ENCODE measurements at regions not wholly inside any gene's neighbourhood (a gene's known extent, or its start where the extent isn't known, plus 50 kb on each side); places are given as distances from the start of the nearest gene placed in this dataset.
"Not testable (repeated sequence)": the region's sequence is repeated elsewhere in the genome, so short reads cannot be mapped to it uniquely, and the experiment has no call there.

DNA sequence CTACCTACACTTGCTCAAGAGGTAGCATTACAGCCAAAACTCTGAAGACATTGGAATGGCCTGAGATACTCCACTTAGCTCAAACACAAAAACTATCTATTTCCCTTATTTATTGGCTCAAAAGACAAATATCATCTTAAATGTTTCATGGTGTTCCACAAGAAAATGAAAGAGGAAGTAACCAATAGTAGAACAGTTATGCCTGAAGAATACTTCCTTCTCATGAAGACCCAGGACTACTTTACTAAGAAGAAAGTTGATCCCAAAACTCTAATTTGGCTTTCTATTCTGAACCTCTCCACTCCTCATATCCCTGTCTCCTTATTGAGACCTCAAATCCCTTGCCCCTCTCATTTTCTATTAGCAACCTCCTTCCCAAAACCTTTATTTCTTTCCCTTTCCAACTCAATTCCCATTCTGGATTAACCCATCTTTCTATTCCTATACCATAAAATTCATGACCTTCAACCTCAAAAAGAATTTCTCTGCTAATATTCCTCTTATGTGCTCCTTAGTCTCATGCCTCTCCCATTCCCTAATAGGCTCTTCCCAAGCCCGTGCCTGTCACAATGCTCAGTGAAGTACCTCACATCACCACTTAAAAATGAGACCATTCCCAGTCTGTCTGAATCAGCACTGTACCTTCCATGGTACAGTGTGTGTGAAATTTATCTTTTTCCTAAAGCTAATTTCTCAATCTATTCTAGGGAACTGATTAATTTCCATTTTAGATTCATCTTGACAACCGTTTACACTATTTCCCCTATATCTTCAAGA lies 302.2 kb downstream of the ZNF37A start:
- H3K4me1 Mint-ChIP-seq (ENCODE audit: low read depth); H3K9me3 Mint-ChIP-seq; DNase-seq (ENCODE audit: low spot score); H3K36me3 Mint-ChIP-seq (ENCODE audit: low read depth); H3K4me3 Mint-ChIP-seq; H3K27me3 Mint-ChIP-seq (ENCODE audit: low read depth); H3K27ac Mint-ChIP-seq: not testable (repeated sequence)

DNA sequence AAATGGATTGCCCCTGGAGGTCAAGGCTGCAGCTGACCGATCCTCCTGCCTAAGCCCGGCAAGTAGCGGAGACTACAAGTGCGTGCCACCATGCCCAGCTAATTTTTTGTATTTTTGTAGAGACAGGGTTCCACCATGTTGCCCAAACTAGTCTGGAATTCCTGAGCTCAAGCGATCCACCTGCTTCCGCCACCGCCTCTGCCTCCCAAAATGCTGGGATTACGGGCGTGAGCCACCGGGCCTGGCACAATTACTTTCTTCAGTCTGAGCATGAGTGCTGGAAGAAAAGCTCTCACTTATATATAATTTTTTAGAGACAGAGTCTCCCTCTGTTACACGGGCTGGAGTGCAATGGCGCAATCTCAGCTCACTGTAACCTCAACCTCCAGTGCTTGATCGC lies 307.4 kb downstream of the ZNF37A start:
- Mint-ChIP-seq H3K4me3 (peak overlapping the region; percentile 92), H3K27ac (peak overlapping the region; percentile 98)
- H3K36me3 Mint-ChIP-seq (ENCODE audit: low read depth), result not testable (repeated sequence)

DNA sequence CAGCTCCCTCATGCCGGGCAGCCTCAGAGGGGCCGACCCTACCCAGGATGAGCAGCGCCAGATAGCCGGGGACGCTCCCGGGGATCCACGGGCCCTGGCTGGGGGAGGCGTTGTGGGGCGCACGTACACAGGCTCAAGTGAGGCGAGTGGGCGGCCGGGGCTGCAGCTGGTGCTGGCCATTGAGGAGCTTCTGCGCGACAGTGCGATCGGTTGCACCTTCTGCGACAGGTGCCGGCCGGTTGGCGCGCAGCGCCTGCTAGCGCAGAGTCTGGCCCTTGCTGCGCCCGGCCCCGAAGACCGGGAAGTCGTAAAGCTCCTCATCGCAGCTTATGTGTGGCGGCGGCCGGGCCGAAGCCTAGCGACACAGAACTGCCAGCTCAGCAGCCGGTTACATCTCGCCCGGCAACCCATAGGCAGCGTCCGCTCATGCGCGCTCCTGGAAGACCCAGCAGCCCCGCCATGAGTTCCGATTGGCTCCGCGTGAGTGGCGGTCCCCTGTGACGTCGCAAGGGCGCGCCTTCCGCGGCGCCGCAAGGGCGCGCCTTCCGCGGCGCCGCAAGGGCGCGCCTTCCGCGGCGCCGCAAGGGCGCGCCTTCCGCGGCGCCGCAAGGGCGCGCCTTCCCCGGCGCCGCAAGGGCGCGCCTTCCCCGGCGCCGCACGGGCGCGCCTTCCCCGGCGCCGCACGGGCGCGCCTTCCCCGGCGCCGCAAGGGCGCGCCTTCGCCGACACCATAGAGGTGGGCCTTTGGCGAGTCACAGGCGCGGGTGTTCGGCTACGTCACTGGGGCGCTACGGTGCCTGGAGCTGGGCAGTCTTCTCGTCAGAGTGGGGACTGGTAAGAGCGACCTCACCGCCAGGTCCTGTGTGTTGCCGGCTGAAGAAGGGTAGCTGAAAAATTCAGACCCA lies 308.6 kb downstream of the ZNF37A start:
- peak overlapping the region; percentile 99 for H3K27ac Mint-ChIP-seq
- H3K27me3 Mint-ChIP-seq (ENCODE audit: low read depth); H3K4me1 Mint-ChIP-seq (ENCODE audit: low read depth); H3K9me3 Mint-ChIP-seq; H3K36me3 Mint-ChIP-seq (ENCODE audit: low read depth): not testable (repeated sequence)
- DNase-seq (ENCODE audit: low spot score), result peak; percentile 95
- H3K4me3 Mint-ChIP-seq, result peak overlapping the region; percentile 92

More for the DNA sequence above, 307.4 kb downstream of the ZNF37A start:
- not testable (repeated sequence) for DNase-seq (ENCODE audit: low spot score); H3K27me3 Mint-ChIP-seq (ENCODE audit: low read depth); H3K4me1 Mint-ChIP-seq (ENCODE audit: low read depth); H3K9me3 Mint-ChIP-seq

DNA sequence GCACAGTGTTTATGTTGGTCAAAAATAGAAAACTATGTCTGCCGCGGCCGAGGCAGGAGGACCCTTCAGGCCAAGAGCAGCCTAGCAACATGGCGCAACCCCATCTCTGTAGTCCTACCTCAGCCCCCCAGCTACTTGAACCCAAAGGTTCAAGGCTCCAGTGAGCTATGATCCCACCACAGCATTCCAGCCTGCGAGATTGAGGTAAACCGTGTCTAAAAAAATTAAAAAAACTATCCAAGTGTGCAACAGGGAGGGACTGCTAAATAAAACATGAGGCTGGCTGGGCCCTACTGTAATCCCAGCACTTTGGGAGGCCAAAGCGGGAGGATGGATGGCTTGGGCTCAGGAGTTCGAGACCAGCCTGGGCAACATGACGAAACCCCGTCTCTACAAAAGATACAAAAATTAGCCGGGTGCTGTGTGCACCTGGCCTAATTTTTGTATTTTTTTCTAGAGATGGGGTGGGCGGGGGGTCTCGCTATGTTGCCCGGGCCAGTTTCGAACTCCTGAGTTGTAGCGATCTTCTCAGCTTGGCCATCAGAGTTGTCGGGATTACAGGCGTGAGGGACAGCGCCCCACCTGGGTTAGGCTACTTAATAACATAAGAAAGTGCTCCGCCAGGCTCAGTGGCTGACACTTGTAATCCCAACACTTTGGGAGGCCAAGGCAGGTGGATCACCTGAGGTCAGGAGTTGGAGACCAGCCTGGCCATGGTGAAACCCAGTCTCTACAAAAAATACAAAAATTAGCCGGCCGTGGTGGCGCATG lies 309.4 kb downstream of the ZNF37A start:
- not testable (repeated sequence) for H3K36me3 Mint-ChIP-seq (ENCODE audit: low read depth); H3K27me3 Mint-ChIP-seq (ENCODE audit: low read depth); DNase-seq (ENCODE audit: low spot score); H3K9me3 Mint-ChIP-seq; H3K4me1 Mint-ChIP-seq (ENCODE audit: low read depth)
- Mint-ChIP-seq H3K4me3 (peak overlapping the region; percentile 91), H3K27ac (peak overlapping the region; percentile 99)

DNA sequence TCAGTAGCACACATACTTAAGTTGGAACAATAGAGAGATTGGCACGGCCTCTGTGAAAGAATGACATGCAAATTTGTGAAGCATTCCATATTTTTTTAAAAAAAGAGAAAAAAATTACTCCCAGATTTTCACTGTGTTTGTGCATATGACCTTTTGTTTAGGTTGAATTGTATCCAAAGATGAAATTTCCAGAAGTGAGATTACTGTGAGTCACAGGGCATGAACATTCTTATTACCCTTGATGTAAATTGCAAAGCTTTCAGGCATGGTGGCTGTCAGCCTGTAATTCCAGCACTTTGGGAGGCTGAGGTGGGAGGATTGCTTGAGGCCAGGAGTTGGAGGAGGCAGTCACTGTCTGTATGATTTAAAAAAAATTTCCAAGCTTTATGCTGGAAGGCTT lies 329.5 kb downstream of the ZNF37A start:
- H3K27me3 Mint-ChIP-seq (ENCODE audit: low read depth); H3K9me3 Mint-ChIP-seq; H3K4me3 Mint-ChIP-seq; H3K4me1 Mint-ChIP-seq (ENCODE audit: low read depth); DNase-seq (ENCODE audit: low spot score); H3K27ac Mint-ChIP-seq; H3K36me3 Mint-ChIP-seq (ENCODE audit: low read depth): not testable (repeated sequence)

DNA sequence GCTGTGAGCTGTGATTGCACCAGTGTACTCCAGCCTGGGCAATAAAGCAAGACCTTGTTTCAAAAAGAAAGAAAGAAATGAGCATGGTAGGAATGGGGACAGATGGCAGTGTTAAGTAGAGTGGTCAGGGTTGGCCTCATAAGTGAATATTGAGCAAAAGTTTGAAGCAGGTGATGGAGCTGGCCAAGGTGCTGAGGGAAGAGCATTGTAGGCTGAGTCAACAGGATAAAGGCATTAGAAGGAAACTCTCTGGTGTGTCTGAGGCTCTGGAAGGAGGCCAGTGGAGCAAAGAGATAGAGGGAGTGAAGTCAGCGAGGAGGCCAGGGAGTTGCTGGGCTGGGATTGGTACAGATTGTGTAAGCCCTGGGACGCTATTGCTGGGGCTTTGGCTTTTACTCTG lies 336.1 kb downstream of the ZNF37A start:
- H3K36me3 Mint-ChIP-seq (ENCODE audit: low read depth), result not testable (repeated sequence)

DNA sequence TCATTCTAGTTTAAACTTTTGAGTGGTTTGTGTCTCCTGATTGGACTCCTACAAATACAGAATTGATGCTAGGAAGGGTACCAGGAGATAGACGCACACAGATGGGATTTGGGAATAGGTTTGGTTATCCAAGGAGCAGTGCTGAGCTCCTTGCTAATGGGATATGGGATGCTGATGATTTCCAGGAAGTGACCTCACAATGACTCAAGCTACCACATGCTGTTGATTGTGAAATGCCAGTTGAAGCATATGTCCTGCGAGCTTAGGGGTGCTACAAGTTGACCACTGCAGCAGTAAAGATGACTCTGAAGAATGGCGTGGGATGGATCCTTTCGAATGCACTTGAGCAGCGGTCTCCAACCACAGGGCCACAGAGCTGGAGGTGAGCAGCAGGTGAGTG lies 343.2 kb downstream of the ZNF37A start:
- DNase-seq (ENCODE audit: low spot score); H3K27ac Mint-ChIP-seq; H3K4me1 Mint-ChIP-seq (ENCODE audit: low read depth): not testable (repeated sequence)

More for the DNA sequence above, 336.1 kb downstream of the ZNF37A start:
- H3K9me3 Mint-ChIP-seq; H3K27me3 Mint-ChIP-seq (ENCODE audit: low read depth); H3K27ac Mint-ChIP-seq; H3K4me1 Mint-ChIP-seq (ENCODE audit: low read depth); H3K4me3 Mint-ChIP-seq; DNase-seq (ENCODE audit: low spot score): not testable (repeated sequence)

DNA sequence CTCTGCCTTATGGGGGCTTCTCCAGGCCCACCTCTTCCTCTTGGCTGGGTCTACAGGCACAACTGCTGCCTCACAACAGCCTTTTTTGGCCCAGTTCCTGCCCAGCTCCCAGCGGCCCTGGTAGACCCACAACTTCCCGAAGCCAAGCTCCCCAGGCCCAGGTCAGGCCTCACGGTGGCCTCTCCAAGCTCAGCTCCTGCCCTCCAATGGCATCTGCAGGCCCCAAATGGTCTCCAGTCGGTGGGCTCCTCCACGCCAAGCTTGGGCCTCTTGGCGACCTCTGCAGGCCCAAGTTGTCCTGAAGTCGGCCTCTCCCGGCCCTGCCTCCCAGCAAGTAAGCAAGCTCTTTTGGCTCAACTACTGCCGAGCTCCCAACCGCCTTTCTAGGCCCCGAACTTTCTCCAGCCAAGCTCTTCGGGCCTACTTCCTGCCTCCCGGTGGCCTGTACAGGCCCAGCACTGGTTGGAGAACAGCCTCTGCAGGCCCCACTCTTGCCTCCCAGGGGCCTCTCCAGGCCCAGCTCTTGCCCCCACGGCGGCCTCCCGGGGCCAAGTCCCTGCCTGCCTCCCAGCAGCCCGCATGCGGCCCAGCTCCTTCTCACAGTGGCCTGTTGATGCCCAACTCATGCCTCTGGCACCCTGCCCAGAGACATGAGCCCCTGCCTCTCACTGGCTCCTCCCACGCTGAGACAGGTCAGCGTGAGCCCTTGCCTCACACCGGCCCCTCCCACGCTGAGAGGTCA lies 354.6 kb downstream of the ZNF37A start:
- not testable (repeated sequence) for H3K4me1 Mint-ChIP-seq (ENCODE audit: low read depth); H3K36me3 Mint-ChIP-seq (ENCODE audit: low read depth); H3K27me3 Mint-ChIP-seq (ENCODE audit: low read depth); H3K4me3 Mint-ChIP-seq; H3K27ac Mint-ChIP-seq; H3K9me3 Mint-ChIP-seq; DNase-seq (ENCODE audit: low spot score)

More for the DNA sequence above, 343.2 kb downstream of the ZNF37A start:
- not testable (repeated sequence) for H3K4me3 Mint-ChIP-seq; H3K9me3 Mint-ChIP-seq; H3K27me3 Mint-ChIP-seq (ENCODE audit: low read depth); H3K36me3 Mint-ChIP-seq (ENCODE audit: low read depth)

DNA sequence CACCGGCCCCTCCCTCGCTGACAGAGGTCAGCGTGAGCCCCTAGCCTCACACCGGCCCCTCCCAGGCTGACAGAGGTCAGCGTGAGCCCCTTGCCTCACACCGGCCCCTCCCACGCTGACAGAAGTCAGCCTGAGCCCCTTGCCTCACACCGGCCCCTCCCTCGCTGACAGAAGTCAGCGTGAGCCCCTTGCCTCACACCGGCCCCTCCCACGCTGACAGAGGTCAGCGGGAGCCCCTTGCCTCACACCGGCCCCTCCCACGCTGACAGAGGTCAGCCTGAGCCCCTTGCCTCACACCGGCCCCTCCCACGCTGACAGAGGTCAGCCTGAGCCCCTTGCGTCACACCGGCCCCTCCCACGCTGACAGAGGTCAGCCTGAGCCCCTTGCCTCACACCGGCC lies 355.5 kb downstream of the ZNF37A start:
- not testable (repeated sequence) for H3K9me3 Mint-ChIP-seq; H3K4me1 Mint-ChIP-seq (ENCODE audit: low read depth); H3K36me3 Mint-ChIP-seq (ENCODE audit: low read depth); DNase-seq (ENCODE audit: low spot score); H3K27ac Mint-ChIP-seq; H3K4me3 Mint-ChIP-seq; H3K27me3 Mint-ChIP-seq (ENCODE audit: low read depth)

DNA sequence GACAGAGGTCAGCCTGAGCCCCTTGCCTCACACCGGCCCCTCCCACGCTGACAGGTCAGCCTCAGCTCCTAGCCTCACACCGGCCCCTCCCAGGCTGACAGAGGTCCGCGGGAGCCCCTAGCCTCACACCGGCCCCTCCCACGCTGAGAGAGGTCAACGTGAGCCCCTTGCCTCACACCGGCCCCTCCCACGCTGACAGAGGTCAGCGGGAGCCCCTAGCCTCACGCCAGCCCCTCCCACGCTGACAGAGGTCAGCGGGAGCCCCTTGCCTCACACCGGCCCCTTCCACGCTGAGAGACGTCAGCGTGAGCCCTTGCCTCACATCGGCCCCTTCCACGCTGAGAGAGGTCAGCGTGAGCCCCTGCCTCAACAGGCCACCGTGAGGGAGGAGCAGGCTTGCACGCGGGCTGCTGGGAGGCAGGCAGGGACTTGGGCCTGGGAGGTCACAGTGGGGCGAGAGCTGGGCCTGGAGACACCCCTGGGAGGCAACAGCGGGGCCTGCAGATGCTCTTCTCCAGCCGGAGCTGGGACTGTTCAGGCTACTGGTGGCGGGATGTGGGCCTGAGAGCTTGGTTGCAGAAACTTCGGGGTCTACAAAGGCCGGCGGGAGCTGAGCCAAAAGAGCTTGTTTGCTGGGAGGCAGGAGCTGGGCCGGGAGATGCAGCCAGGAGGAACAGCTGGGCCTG lies 356.4 kb downstream of the ZNF37A start:
- H3K4me1 Mint-ChIP-seq (ENCODE audit: low read depth); H3K36me3 Mint-ChIP-seq (ENCODE audit: low read depth); H3K9me3 Mint-ChIP-seq; H3K27ac Mint-ChIP-seq; H3K27me3 Mint-ChIP-seq (ENCODE audit: low read depth); DNase-seq (ENCODE audit: low spot score); H3K4me3 Mint-ChIP-seq: not testable (repeated sequence)

DNA sequence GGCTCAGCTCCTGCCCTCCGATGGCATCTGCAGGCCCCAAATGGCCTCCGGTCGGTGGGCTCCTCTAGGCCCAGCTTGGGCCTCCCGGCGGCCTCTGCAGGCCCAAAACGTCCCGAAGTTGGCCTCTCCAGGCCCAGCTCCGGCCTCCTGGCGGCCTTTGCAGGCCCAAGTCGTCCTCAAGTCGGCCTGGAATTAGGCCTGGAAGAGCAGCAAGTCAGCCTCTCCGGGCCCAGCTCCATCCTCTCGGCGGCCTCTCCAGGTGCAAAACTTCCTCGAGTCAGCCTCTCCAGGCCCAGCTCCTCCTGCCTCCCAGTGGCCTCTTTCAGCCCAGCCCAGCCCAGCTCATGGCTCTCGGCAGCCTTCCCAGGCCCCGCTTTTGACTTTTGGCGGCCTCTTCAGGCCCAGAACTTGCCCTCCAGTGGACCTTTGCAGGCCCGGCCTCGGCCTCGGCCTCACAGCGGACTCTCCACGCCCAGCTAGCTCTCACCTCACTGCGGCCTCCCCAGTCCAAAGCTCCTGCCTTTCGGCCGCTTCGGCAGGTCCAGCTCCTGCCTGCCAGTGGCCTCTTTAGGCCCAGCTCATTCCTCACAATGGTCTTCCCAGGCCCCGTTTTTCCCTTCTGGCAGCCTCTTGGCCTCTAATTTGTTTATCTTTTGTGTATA lies 357.3 kb downstream of the ZNF37A start:
- not testable (repeated sequence) for H3K36me3 Mint-ChIP-seq (ENCODE audit: low read depth); H3K9me3 Mint-ChIP-seq; H3K4me3 Mint-ChIP-seq

More for the DNA sequence above, 357.3 kb downstream of the ZNF37A start:
- H3K27ac Mint-ChIP-seq; H3K4me1 Mint-ChIP-seq (ENCODE audit: low read depth); DNase-seq (ENCODE audit: low spot score); H3K27me3 Mint-ChIP-seq (ENCODE audit: low read depth): not testable (repeated sequence)

All from T-helper 2 cell treated with Interferon-gamma antibody and Interleukin-4, amounts not matched to agents 5 μg/mL and 100 μg/mL, for 36 hours (primary cell).